Esophagus squamous epithelium (tissue), 4 donors: ENCODE measurements at regions not wholly inside any gene's neighbourhood (a gene's known extent, or its start where the extent isn't known, plus 50 kb on each side); places are given as distances from the start of the nearest gene placed in this dataset.

Experiments
- CTCF ChIP-seq, 6 experiments: fragments of 450-650 bp in 4 of 6; fragments of 200-600 bp in 2 of 6; sonication (generic) in 2 of 6; IDR thresholded peaks; one replicate each; pipeline ENCODE4 v1.5.1; 2016 to 2019; ENCODE audit warnings: antibody characterized with exemption in 6 of 6, mild to moderate bottlenecking in 4 of 6, moderate library complexity in 4 of 6
- POLR2A ChIP-seq, 4 donors: fragments of 450-650 bp; IDR thresholded peaks; one replicate each; pipeline ENCODE4 v1.6.1; 2017; ENCODE audit warnings: antibody characterized with exemption in 4 of 4, mild to moderate bottlenecking in 4 of 4, moderate library complexity in 3 of 4

- no peak for TF ChIP-seq CTCF (IDR thresholded peaks at IDR 0.05)
- no peak for TF ChIP-seq POLR2A (IDR thresholded peaks at IDR 0.05)
Observed at GRCh38 chr6:3607599-3607998, 143.9 kb downstream of the PXDC1 start.
